SK-N-SH treated with all-trans-retinoic acid at 6 μM for 48 hours (cell line): ENCODE measurements at regions not wholly inside any gene's neighbourhood (a gene's known extent, or its start where the extent isn't known, plus 50 kb on each side); places are given as distances from the start of the nearest gene placed in this dataset.

ENCODE experiments used
- ATAC-seq: fragments of 200-7000 bp; cut with Tn5 transposase; 3 replicates; pipeline ENCODE4 v1.9.1; 2020; ENCODE audit warnings: mild to moderate bottlenecking, moderate library complexity
- ARNTL ChIP-seq: fragments of 450-650 bp; formaldehyde crosslinking; IDR thresholded peaks from 2 replicates; pipeline ENCODE4 v1.5.0; 2020; ENCODE audit warnings: low read depth, mild to moderate bottlenecking, moderate library complexity, borderline replicate concordance
- BACH2 ChIP-seq: fragments of 250-450 bp; sonication (Bioruptor Pico); IDR thresholded peaks from 2 replicates; pipeline ENCODE4 v1.9.0; 2021; ENCODE audit warnings: mild to moderate bottlenecking, borderline replicate concordance
- CSDC2 ChIP-seq: fragments of 250-450 bp; sonication (Bioruptor Pico); IDR thresholded peaks from 2 replicates; pipeline ENCODE4 v1.5.0; 2020; ENCODE audit warnings: mild to moderate bottlenecking, moderate library complexity
- ESRRG ChIP-seq: fragments of 250-450 bp; sonication (Bioruptor Pico); IDR thresholded peaks from 2 replicates; pipeline ENCODE4 v1.6.1; 2021; ENCODE audit warnings: mild to moderate bottlenecking
- GLIS3 ChIP-seq: fragments of 250-450 bp; sonication (Bioruptor Pico); IDR thresholded peaks from 2 replicates; pipeline ENCODE4 v1.5.0; 2020; ENCODE audit warnings: mild to moderate bottlenecking, moderate library complexity
- ISL1 ChIP-seq: fragments of 250-450 bp; sonication (Bioruptor Pico); IDR thresholded peaks from 2 replicates; pipeline ENCODE4 v2.1.2; 2022; ENCODE audit warnings: mild to moderate bottlenecking, moderate library complexity
- OSR1 ChIP-seq: fragments of 250-450 bp; sonication (Bioruptor Pico); IDR thresholded peaks from 2 replicates; pipeline ENCODE4 v1.8.0; 2022; ENCODE audit warnings: moderate library complexity, mild to moderate bottlenecking, inconsistent platforms
- PPARA ChIP-seq: fragments of 250-450 bp; sonication (Bioruptor Pico); IDR thresholded peaks from 2 replicates; pipeline ENCODE4 v1.5.0; 2020; ENCODE audit warnings: mild to moderate bottlenecking, borderline replicate concordance
- RARB ChIP-seq: fragments of 250-450 bp; sonication (Bioruptor Pico); IDR thresholded peaks from 2 replicates; pipeline ENCODE4 v1.8.0; 2021; ENCODE audit warnings: mild to moderate bottlenecking, moderate library complexity
- SNAI2 ChIP-seq: fragments of 250-450 bp; sonication (Bioruptor Pico); IDR thresholded peaks from 2 replicates; pipeline ENCODE4 v1.5.0; 2020; ENCODE audit warnings: mild to moderate bottlenecking, moderate library complexity
- TCF4 ChIP-seq: fragments of 250-450 bp; sonication (Bioruptor Pico); IDR thresholded peaks from 2 replicates; pipeline ENCODE4 v1.8.0; 2021; ENCODE audit warnings: mild to moderate bottlenecking, moderate library complexity, borderline replicate concordance
- TOX ChIP-seq: fragments of 250-450 bp; sonication (Bioruptor Pico); IDR thresholded peaks from 2 replicates; pipeline ENCODE4 v1.8.0; 2021; ENCODE audit warnings: mild to moderate bottlenecking, moderate library complexity, borderline replicate concordance
- ZC3H10 ChIP-seq: fragments of 250-450 bp; sonication (Bioruptor Pico); IDR thresholded peaks from 2 replicates; pipeline ENCODE4 v1.5.1; 2021; ENCODE audit warnings: mild to moderate bottlenecking, moderate library complexity
- ZFP3 ChIP-seq: fragments of 250-450 bp; sonication (Bioruptor Pico); IDR thresholded peaks from 2 replicates; pipeline ENCODE4 v1.5.0; 2020; ENCODE audit warnings: mild to moderate bottlenecking, moderate library complexity
- ZNF565 ChIP-seq: fragments of 450-650 bp; formaldehyde crosslinking; conservative IDR thresholded peaks from 2 replicates; pipeline ENCODE4 v1.5.0; 2020; ENCODE audit warnings: low read depth, mild to moderate bottlenecking, moderate library complexity
- ZNF70 ChIP-seq: fragments of 450-650 bp; formaldehyde crosslinking; IDR thresholded peaks from 2 replicates; pipeline ENCODE4 v1.5.0; 2020; ENCODE audit warnings: mild to moderate bottlenecking, moderate library complexity
- ZNF8 ChIP-seq: fragments of 450-650 bp; formaldehyde crosslinking; IDR thresholded peaks from 2 replicates; pipeline ENCODE4 v1.5.0; 2020; ENCODE audit warnings: mild to moderate bottlenecking, moderate library complexity
- TF ChIP-seq, protein P1 (sequence below): fragments of 250-450 bp; sonication (Bioruptor Pico); IDR thresholded peaks from 2 replicates; pipeline ENCODE4 v1.5.1; 2021; ENCODE audit warnings: mild to moderate bottlenecking, moderate library complexity
- TF ChIP-seq, protein P2 (sequence below): fragments of 250-450 bp; sonication (Bioruptor Pico); IDR thresholded peaks from 2 replicates; pipeline ENCODE4 v1.5.1; 2020; ENCODE audit warnings: low read depth, mild to moderate bottlenecking, moderate library complexity
- TF ChIP-seq, protein P3 (sequence below): fragments of 250-450 bp; sonication (Bioruptor Pico); IDR thresholded peaks from 2 replicates; pipeline ENCODE4 v1.8.0; 2021; ENCODE audit warnings: low read depth, mild to moderate bottlenecking, moderate library complexity, borderline replicate concordance
- TF ChIP-seq, protein P4 (sequence below): fragments of 250-450 bp; sonication (Bioruptor Pico); IDR thresholded peaks from 2 replicates; pipeline ENCODE4 v1.8.0; 2020; ENCODE audit warnings: mild to moderate bottlenecking, moderate library complexity, borderline replicate concordance

DNA sequence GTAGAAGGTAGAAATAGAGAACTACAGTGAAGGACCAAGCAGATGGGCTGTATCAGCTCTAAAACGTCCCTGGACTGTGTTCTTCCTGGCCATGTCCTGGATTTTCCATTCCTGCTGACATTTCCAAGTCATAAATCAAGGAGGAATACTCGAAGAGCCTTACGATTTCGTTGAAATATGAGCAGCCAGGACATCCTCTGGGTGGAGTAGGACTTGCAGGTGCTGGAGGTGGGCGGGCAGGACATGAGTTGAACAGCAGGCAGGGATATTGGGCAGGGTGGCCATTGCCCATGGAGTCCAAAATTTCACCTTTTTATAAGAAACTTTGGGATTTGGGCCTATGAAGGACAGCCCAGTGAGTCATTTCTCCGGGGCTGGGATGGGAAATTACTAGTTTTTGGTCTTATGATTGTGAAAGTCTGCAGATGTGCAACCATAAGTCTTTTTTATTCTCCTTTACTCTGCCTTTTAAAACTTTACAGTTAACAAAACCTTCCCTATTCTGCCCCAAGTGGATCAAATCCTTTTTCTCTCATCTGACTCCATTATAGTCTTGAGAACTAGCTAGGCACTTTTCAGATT is 88.8 kb downstream of the TMX1 start:
- TF ChIP-seq, protein P1, sequence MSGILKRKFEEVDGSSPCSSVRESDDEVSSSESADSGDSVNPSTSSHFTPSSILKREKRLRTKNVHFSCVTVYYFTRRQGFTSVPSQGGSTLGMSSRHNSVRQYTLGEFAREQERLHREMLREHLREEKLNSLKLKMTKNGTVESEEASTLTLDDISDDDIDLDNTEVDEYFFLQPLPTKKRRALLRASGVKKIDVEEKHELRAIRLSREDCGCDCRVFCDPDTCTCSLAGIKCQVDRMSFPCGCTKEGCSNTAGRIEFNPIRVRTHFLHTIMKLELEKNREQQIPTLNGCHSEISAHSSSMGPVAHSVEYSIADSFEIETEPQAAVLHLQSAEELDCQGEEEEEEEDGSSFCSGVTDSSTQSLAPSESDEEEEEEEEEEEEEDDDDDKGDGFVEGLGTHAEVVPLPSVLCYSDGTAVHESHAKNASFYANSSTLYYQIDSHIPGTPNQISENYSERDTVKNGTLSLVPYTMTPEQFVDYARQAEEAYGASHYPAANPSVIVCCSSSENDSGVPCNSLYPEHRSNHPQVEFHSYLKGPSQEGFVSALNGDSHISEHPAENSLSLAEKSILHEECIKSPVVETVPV (CRISPR knock-in tag): no peak
- no peak for TF ChIP-seq RARB
- TF ChIP-seq ESRRG (CRISPR knock-in tag): no peak
- TF ChIP-seq ZNF8 (CRISPR knock-in tag): no peak
- TF ChIP-seq GLIS3 (CRISPR knock-in tag): no peak
- no peak for TF ChIP-seq PPARA (CRISPR knock-in tag)
- TF ChIP-seq CSDC2: no peak
- TF ChIP-seq, protein P2, sequence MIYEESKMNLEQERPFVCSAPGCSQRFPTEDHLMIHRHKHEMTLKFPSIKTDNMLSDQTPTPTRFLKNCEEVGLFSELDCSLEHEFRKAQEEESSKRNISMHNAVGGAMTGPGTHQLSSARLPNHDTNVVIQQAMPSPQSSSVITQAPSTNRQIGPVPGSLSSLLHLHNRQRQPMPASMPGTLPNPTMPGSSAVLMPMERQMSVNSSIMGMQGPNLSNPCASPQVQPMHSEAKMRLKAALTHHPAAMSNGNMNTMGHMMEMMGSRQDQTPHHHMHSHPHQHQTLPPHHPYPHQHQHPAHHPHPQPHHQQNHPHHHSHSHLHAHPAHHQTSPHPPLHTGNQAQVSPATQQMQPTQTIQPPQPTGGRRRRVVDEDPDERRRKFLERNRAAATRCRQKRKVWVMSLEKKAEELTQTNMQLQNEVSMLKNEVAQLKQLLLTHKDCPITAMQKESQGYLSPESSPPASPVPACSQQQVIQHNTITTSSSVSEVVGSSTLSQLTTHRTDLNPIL: no peak
- TF ChIP-seq SNAI2 (CRISPR knock-in tag): no peak
- no peak for TF ChIP-seq ZNF565
- no peak for TF ChIP-seq ZC3H10 (CRISPR knock-in tag)
- TF ChIP-seq ARNTL (CRISPR knock-in tag): no peak
- TF ChIP-seq, protein P3, sequence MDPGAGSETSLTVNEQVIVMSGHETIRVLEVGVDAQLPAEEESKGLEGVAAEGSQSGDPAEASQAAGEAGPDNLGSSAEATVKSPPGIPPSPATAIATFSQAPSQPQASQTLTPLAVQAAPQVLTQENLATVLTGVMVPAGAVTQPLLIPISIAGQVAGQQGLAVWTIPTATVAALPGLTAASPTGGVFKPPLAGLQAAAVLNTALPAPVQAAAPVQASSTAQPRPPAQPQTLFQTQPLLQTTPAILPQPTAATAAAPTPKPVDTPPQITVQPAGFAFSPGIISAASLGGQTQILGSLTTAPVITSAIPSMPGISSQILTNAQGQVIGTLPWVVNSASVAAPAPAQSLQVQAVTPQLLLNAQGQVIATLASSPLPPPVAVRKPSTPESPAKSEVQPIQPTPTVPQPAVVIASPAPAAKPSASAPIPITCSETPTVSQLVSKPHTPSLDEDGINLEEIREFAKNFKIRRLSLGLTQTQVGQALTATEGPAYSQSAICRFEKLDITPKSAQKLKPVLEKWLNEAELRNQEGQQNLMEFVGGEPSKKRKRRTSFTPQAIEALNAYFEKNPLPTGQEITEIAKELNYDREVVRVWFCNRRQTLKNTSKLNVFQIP (CRISPR knock-in tag): no peak
- ATAC-seq: no peak

DNA sequence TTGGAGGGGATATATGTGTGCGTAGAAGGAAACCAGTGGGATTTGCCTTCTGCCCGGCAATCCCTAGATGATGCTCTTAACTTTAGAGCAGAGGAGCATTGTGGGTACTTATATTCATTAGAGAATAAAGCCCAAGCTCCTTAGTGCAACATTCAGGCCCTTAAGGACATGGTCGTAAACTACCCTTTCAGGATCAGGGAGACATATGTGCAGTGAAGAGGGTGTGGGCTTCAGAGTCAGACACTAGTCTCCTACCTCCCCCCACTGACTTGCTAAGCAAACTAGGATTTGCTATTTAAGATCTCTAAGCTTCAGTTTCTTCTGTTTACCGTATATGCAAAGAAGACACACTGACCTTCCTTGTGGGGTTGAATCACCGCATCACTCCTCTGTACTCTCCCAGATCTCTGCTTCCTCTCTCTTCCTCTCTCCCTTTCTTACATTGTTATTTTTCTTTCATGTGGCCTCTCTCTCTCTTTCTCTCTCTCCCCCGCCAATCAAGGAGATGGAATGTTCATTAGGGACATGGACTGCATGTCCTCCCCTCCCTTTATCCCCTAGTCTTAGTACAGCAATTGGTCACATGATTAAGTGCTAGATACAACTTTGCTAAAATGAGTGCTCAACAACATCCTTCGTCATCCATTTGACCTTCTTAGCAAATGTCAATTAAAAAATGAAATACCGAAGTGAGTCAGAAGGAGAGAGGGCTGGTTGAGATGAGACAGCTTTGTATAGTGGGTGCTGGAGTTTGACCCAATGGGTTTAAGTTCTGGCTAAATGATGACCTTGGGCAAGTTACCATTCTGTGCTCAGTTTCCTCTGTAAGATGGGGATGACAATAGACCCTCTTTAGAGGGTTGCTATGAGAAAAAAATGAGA is 91.7 kb downstream of the TMX1 start:
- TF ChIP-seq ZC3H10 (CRISPR knock-in tag): no peak
- TF ChIP-seq ZFP3 (CRISPR knock-in tag): no peak
- no peak for TF ChIP-seq ARNTL (CRISPR knock-in tag)
- TF ChIP-seq, protein P3 (CRISPR knock-in tag): no peak
- TF ChIP-seq, protein P4, sequence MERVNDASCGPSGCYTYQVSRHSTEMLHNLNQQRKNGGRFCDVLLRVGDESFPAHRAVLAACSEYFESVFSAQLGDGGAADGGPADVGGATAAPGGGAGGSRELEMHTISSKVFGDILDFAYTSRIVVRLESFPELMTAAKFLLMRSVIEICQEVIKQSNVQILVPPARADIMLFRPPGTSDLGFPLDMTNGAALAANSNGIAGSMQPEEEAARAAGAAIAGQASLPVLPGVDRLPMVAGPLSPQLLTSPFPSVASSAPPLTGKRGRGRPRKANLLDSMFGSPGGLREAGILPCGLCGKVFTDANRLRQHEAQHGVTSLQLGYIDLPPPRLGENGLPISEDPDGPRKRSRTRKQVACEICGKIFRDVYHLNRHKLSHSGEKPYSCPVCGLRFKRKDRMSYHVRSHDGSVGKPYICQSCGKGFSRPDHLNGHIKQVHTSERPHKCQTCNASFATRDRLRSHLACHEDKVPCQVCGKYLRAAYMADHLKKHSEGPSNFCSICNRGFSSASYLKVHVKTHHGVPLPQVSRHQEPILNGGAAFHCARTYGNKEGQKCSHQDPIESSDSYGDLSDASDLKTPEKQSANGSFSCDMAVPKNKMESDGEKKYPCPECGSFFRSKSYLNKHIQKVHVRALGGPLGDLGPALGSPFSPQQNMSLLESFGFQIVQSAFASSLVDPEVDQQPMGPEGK: no peak
- TF ChIP-seq TCF4: no peak
- no peak for TF ChIP-seq OSR1
- no peak for TF ChIP-seq TOX (CRISPR knock-in tag)
- no peak for TF ChIP-seq GLIS3 (CRISPR knock-in tag)
- TF ChIP-seq, protein P2: no peak
- TF ChIP-seq ZNF70: no peak
- no peak for TF ChIP-seq ISL1 (CRISPR knock-in tag)
- no peak for TF ChIP-seq ESRRG (CRISPR knock-in tag)
- no peak for TF ChIP-seq RARB
- TF ChIP-seq BACH2 (CRISPR knock-in tag): no peak
- no peak for TF ChIP-seq ZNF565
- no peak for ATAC-seq
